GM12878 (cell line): ENCODE measurements at regions not wholly inside any gene's neighbourhood (a gene's known extent, or its start where the extent isn't known, plus 50 kb on each side); places are given as distances from the start of the nearest gene placed in this dataset.

Source experiments
- ATAC-seq: fragments of 200-7000 bp; cut with Tn5 transposase; 3 replicates; pipeline ENCODE4 v1.9.1; 2020; ENCODE audit warnings: mild to moderate bottlenecking, moderate library complexity
- BruUV-seq: library from RNA; stranded (reverse); fragments of 400-500 nt; replicated peaks from 2 replicates; lab custom pipeline; 2021; lab: Mats Ljungman, UMichigan
- CTCF ChIA-PET: fragments of 300-600 bp; sonication (Branson Sonifier 250); formaldehyde crosslinking; extraction: SDS; loops from one replicate; lab custom pipeline; 2021; ENCODE audit warnings: inconsistent platforms; lab: Yijun Ruan, JAX
- POLR2A ChIA-PET: fragments of 350-600 bp; formaldehyde crosslinking; extraction: SDS; loops from one replicate; lab custom pipeline; 2021; ENCODE audit warnings: inconsistent platforms; lab: Charles Lee
- RAD21 ChIA-PET: fragments of 300-600 bp; sonication (Branson Sonifier 250); formaldehyde crosslinking; loops from one replicate; lab custom pipeline; 2023; ENCODE audit warnings: antibody characterized with exemption; ENCODE audit not compliant: unreplicated experiment; lab: Charles Lee
- SMC1A ChIA-PET: fragments of 300-600 bp; sonication (Branson Sonifier 250); formaldehyde crosslinking; loops from one replicate; lab custom pipeline; 2023; ENCODE audit not compliant: unreplicated experiment, uncharacterized antibody; lab: Charles Lee
- DNase-seq: peaks from one replicate; pipeline ENCODE4 v3.0.0-alpha.2; 2011; ENCODE audit warnings: low read depth, low spot score
- FAIRE-seq: peaks from 3 replicates; lab custom pipeline; 2011; peaks lifted over from hg19 to GRCh38; lab: Jason Lieb, UNC
- H2AFZ ChIP-seq: 2 replicates; pipeline ENCODE4 v1.6.0; 2011; ENCODE audit warnings: low read depth, low read length, control low read depth; ENCODE audit not compliant: control insufficient read depth
- H3K27ac ChIP-seq: 2 replicates; pipeline ENCODE4 v1.5.1; 2011; ENCODE audit warnings: control low read depth; ENCODE audit not compliant: control insufficient read depth, insufficient read depth
- H3K27me3 ChIP-seq, 2 experiments: replicated peaks in 1 of 2; 2 replicates each; pipeline versions ENCODE4 v1.6.0 to v1.6.1; 2011; ENCODE audit warnings: low read length in 1 of 2; ENCODE audit not compliant: control insufficient read depth in 2 of 2, insufficient read depth in 2 of 2
- H3K36me3 ChIP-seq, 2 experiments: 2 replicates each; pipeline ENCODE4 v1.5.1; 2011; ENCODE audit warnings: low read length in 1 of 2; ENCODE audit not compliant: control insufficient read depth in 2 of 2, insufficient read depth in 2 of 2
- H3K4me1 ChIP-seq: 2 replicates; pipeline ENCODE4 v1.6.1; 2011; ENCODE audit warnings: mild to moderate bottlenecking, low read length, moderate library complexity, mixed read lengths; ENCODE audit not compliant: control insufficient read depth, insufficient read depth
- H3K4me2 ChIP-seq: 2 replicates; pipeline ENCODE4 v1.6.0; 2011; ENCODE audit warnings: control low read depth; ENCODE audit not compliant: control insufficient read depth, insufficient read depth
- H3K4me3 ChIP-seq: fragments of 200-600 bp; sonication (generic); 2 replicates; pipeline ENCODE4 v1.5.1; 2016
- H3K79me2 ChIP-seq: 2 replicates; pipeline ENCODE4 v1.6.0; 2011; ENCODE audit warnings: low read length; ENCODE audit not compliant: control insufficient read depth, insufficient read depth
- H3K9ac ChIP-seq: 2 replicates; pipeline ENCODE4 v1.8.0; 2011; ENCODE audit warnings: low read length, control low read depth, mixed read lengths; ENCODE audit not compliant: control insufficient read depth, insufficient read depth
- H3K9me3 ChIP-seq: replicated peaks from 3 replicates; pipeline ENCODE4 v1.5.1; 2011; ENCODE audit warnings: mild to moderate bottlenecking, low read length; ENCODE audit not compliant: control insufficient read depth, insufficient read depth
- H4K20me1 ChIP-seq: 2 replicates; pipeline ENCODE4 v1.6.0; 2011; ENCODE audit not compliant: control insufficient read depth, insufficient read depth
- BCL3 ChIP-seq: IDR thresholded peaks from 2 replicates; pipeline ENCODE4 v1.6.1; 2011; ENCODE audit warnings: borderline replicate concordance, low read depth, mild to moderate bottlenecking, moderate library complexity, low read length; ENCODE audit not compliant: insufficient read depth, poor library complexity, severe bottlenecking
- EP300 ChIP-seq, 2 experiments: fragments of 150-350 bp in 1 of 2; IDR thresholded peaks; 2 replicates each; pipeline ENCODE4 v1.6.1; 2011 to 2012; ENCODE audit warnings: low read depth in 2 of 2, low read length in 2 of 2, borderline replicate concordance in 1 of 2, improper control_type of control experiment in 1 of 2, inconsistent platforms in 1 of 2; ENCODE audit not compliant: control insufficient read depth in 1 of 2
- HDGF ChIP-seq: fragments of 450-650 bp; IDR thresholded peaks from 2 replicates; pipeline ENCODE4 v1.6.1; 2016; ENCODE audit warnings: antibody characterized with exemption
- NBN ChIP-seq: fragments of 450-650 bp; IDR thresholded peaks from 2 replicates; pipeline ENCODE4 v1.6.1; 2016
- NKRF ChIP-seq: fragments of 450-650 bp; conservative IDR thresholded peaks from 2 replicates; pipeline ENCODE4 v1.6.1; 2017; ENCODE audit warnings: mild to moderate bottlenecking, moderate library complexity
- RELA ChIP-seq: fragments of 450-650 bp; IDR thresholded peaks from 2 replicates; pipeline ENCODE4 v1.8.0; 2014; ENCODE audit warnings: borderline replicate concordance; ENCODE audit not compliant: partially characterized antibody
- RELB ChIP-seq: fragments of 450-650 bp; IDR thresholded peaks from 2 replicates; pipeline ENCODE4 v1.6.1; 2017; ENCODE audit warnings: low read depth, mild to moderate bottlenecking, moderate library complexity
- SREBF2 ChIP-seq: IDR thresholded peaks from 2 replicates; pipeline ENCODE4 v1.6.1; 2012; ENCODE audit warnings: mild to moderate bottlenecking, low read length
- TCF7 ChIP-seq: IDR thresholded peaks from 2 replicates; pipeline ENCODE4 v1.6.1; 2014; ENCODE audit warnings: antibody characterized with exemption, borderline replicate concordance
- ZBTB11 ChIP-seq: fragments of 450-650 bp; formaldehyde crosslinking; IDR thresholded peaks from 2 replicates; pipeline ENCODE4 v1.5.0; 2022; ENCODE audit warnings: mild to moderate bottlenecking, missing genetic modification characterization
- WGBS: methylation state at CpG from one replicate; pipeline ENCODE4 v1.1.6; 2016; ENCODE audit warnings: low lambda C conversion rate; ENCODE audit not compliant: insufficient replicate concordance, insufficient coverage; ENCODE audit errors: missing lambda C conversion rate; 5-methylcytosine and 5-hydroxymethylcytosine counted together
- in situ Hi-C: fragments of 300-500 bp; cut with MboI; formaldehyde crosslinking; loops from 9 replicates; pipeline ENCODE4 v1.14.3; 2018; ENCODE audit warnings: mixed read lengths
- intact Hi-C: fragments of 100-400 bp; cut with micrococcal nuclease; formaldehyde crosslinking; loops from one replicate; pipeline ENCODE4 v1.14.2; 2022; ENCODE audit not compliant: unreplicated experiment
- TF ChIP-seq, protein P1 (sequence below): fragments of 450-650 bp; IDR thresholded peaks from 2 replicates; pipeline ENCODE4 v1.6.1; 2017; ENCODE audit warnings: antibody characterized with exemption, mild to moderate bottlenecking, moderate library complexity

DNA sequence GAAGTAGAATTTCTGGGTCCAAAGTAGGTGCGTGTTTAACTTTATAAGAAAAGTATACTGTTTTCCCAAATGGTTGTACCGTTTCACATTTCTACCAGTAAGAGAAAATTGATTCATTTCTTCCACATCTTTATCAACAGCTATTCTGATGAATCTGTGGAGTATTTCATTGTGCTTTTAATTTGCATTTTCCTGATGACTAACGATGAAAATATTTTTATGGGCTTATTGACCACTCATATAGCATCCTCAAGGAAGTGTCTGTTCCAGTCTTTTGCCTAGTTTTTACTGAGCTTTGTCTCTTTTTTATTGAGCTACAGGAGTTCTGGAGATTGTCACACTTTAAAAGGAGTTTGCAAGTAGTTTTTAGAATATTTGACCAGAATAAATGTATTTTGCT lies 92.6 kb downstream of the ASB9 start:
- H3K27ac ChIP-seq = no peak overlapping the region
- FAIRE-seq (no peak), DNase-seq (no peak), ATAC-seq (no peak)
- ChIA-PET RAD21 (no interaction called here), CTCF (no interaction called here), SMC1A (interaction anchor here (0.7 to 1.4 kb wide), 4 partner anchors 15 to 146 kb away, joined by 3 to 6 read pairs (median 4); no protein-coding TSS in a partner anchor), POLR2A (no interaction called here)
- H3K9ac ChIP-seq = no peak overlapping the region
- BruUV-seq = no TSS peak
- H3K36me3 ChIP-seq = no peaks in the 10 kb centered on the region
- H3K4me1 ChIP-seq = no peaks in the 10 kb centered on the region
- H3K27me3 ChIP-seq = no peaks in the 10 kb centered on the region
- TF ChIP-seq, protein P1, sequence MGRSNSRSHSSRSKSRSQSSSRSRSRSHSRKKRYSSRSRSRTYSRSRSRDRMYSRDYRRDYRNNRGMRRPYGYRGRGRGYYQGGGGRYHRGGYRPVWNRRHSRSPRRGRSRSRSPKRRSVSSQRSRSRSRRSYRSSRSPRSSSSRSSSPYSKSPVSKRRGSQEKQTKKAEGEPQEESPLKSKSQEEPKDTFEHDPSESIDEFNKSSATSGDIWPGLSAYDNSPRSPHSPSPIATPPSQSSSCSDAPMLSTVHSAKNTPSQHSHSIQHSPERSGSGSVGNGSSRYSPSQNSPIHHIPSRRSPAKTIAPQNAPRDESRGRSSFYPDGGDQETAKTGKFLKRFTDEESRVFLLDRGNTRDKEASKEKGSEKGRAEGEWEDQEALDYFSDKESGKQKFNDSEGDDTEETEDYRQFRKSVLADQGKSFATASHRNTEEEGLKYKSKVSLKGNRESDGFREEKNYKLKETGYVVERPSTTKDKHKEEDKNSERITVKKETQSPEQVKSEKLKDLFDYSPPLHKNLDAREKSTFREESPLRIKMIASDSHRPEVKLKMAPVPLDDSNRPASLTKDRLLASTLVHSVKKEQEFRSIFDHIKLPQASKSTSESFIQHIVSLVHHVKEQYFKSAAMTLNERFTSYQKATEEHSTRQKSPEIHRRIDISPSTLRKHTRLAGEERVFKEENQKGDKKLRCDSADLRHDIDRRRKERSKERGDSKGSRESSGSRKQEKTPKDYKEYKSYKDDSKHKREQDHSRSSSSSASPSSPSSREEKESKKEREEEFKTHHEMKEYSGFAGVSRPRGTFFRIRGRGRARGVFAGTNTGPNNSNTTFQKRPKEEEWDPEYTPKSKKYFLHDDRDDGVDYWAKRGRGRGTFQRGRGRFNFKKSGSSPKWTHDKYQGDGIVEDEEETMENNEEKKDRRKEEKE = no peak
- TF ChIP-seq RELA = no peak
- no peak for TF ChIP-seq ZBTB11
- no peak for TF ChIP-seq EP300 (IDR thresholded peaks at IDR 0.05; ENCODE audit: borderline replicate concordance in 1 of 2, control insufficient read depth in 1 of 2, low read depth in 2 of 2, low read length in 2 of 2)
- no peak for TF ChIP-seq NBN
- TF ChIP-seq TCF7 = no peak
- TF ChIP-seq SREBF2 = no peak
- no peak for TF ChIP-seq NKRF
- no peak for TF ChIP-seq HDGF
- no peak for TF ChIP-seq BCL3
- no peak for TF ChIP-seq RELB
- H3K9me3 ChIP-seq = no peaks in the 10 kb centered on the region
- intact Hi-C loops (no loop called here), in situ Hi-C loops (no loop called here)
- no peak overlapping the region for H2AFZ ChIP-seq
- H3K4me2 ChIP-seq = no peak overlapping the region
- no peaks in the 10 kb centered on the region for H3K79me2 ChIP-seq
- H3K4me3 ChIP-seq = no peak overlapping the region
- WGBS = 20% methylated on average over 3 of the region's 3 CpGs
- no peaks in the 10 kb centered on the region for H4K20me1 ChIP-seq
